ENCODE measurements at regions not wholly inside any gene's neighbourhood (a gene's known extent, or its start where the extent isn't known, plus 50 kb on each side); places are given as distances from the start of the nearest gene placed in this dataset.

GRCh38 chr2:2871480-2872308 is 505.9 kb downstream of the EIPR1 start:
- TF ChIP-seq ATF3 (IDR thresholded peaks at IDR 0.05) (no peak), ZBTB33 (IDR thresholded peaks at IDR 0.05) (no peak), CTCF (IDR thresholded peaks at IDR 0.05; ENCODE audit: low read depth, low read length, missing input control) (no peak), FOXA2 (IDR thresholded peaks at IDR 0.05) (no peak), JUND (IDR thresholded peaks at IDR 0.05) (no peak), NR2F2 (IDR thresholded peaks at IDR 0.05) (no peak), REST (IDR thresholded peaks at IDR 0.05) (no peak)

Data from liver (tissue), 3 donors.